ENCODE measurements at regions not wholly inside any gene's neighbourhood (a gene's known extent, or its start where the extent isn't known, plus 50 kb on each side); places are given as distances from the start of the nearest gene placed in this dataset. TPM values are rescaled to one million over a fixed set of nuclear protein-coding genes. Genes with fewer than 3 reads are reported as not detected.

GRCh38 chr21:38878379-38879179, 72.8 kb downstream of the ETS2 start:
- no peak overlapping the region for H2AFZ ChIP-seq
- no peaks in the 10 kb centered on the region for H3K79me2 ChIP-seq
- H3K9me2 ChIP-seq (replicated peaks; ENCODE audit: insufficient read depth) = no peaks in the 10 kb centered on the region
- TF ChIP-seq EZH2phosphoT487 (IDR thresholded peaks at IDR 0.05; ENCODE audit: low read depth, severe bottlenecking, unreplicated experiment) = no peak
- TF ChIP-seq EZH2 (IDR thresholded peaks at IDR 0.05; ENCODE audit: borderline replicate concordance) = no peak
- TF ChIP-seq CTCF (IDR thresholded peaks at IDR 0.05; ENCODE audit: poor library complexity) = no peak
- no peak for DNase-seq (ENCODE audit: low spot score)
- H3K36me3 ChIP-seq (replicated peaks; ENCODE audit: insufficient read depth, low read depth) = no peaks in the 10 kb centered on the region
- no peaks in the 10 kb centered on the region for H3K4me1 ChIP-seq (ENCODE audit: insufficient read depth)
- no peak overlapping the region for H3K27ac ChIP-seq
- H3K9me3 ChIP-seq (ENCODE audit: low read depth) = peaks cover 3% of the 10 kb centered on the region
- no peaks in the 10 kb centered on the region for H4K20me1 ChIP-seq (ENCODE audit: insufficient read depth, poor library complexity, severe bottlenecking)
- no peak overlapping the region for H3K4me3 ChIP-seq
- no peaks in the 10 kb centered on the region for H3K27me3 ChIP-seq
- WGBS (ENCODE audit: low lambda C conversion rate, missing lambda C conversion rate) = 93% methylated on average over 1 of the region's 1 CpG
- H3K4me2 ChIP-seq = no peak overlapping the region

- H3K9me3 ChIP-seq (ENCODE audit: low read depth) = peaks cover 3% of the 10 kb centered on the region
- H3K27ac ChIP-seq = no peak overlapping the region
- no peak for DNase-seq (ENCODE audit: low spot score)
- TF ChIP-seq EZH2 (IDR thresholded peaks at IDR 0.05; ENCODE audit: borderline replicate concordance) = no peak
- no peak for TF ChIP-seq CTCF (IDR thresholded peaks at IDR 0.05; ENCODE audit: poor library complexity)
- no peak for TF ChIP-seq EZH2phosphoT487 (IDR thresholded peaks at IDR 0.05; ENCODE audit: low read depth, severe bottlenecking, unreplicated experiment)
- H3K36me3 ChIP-seq (replicated peaks; ENCODE audit: insufficient read depth, low read depth) = no peaks in the 10 kb centered on the region
- H3K79me2 ChIP-seq = no peaks in the 10 kb centered on the region
- H4K20me1 ChIP-seq (ENCODE audit: insufficient read depth, poor library complexity, severe bottlenecking) = no peaks in the 10 kb centered on the region
- no peak overlapping the region for H3K4me2 ChIP-seq
- no peaks in the 10 kb centered on the region for H3K4me1 ChIP-seq (ENCODE audit: insufficient read depth)
- H2AFZ ChIP-seq = no peak overlapping the region
- H3K9me2 ChIP-seq (replicated peaks; ENCODE audit: insufficient read depth) = no peaks in the 10 kb centered on the region
- no peak overlapping the region for H3K4me3 ChIP-seq
- 93% methylated on average over 10 of the region's 10 CpGs for WGBS (ENCODE audit: low lambda C conversion rate, missing lambda C conversion rate)
- H3K27me3 ChIP-seq = no peaks in the 10 kb centered on the region
Observed at GRCh38 chr21:38875694-38876492, 70.2 kb downstream of the ETS2 start.

Small RNAs in the stretch of these regions (small RNA-seq; reads per million reads assigned to genes)
- not detected for gene RF00091
